H9 (cell line): ENCODE measurements at regions not wholly inside any gene's neighbourhood (a gene's known extent, or its start where the extent isn't known, plus 50 kb on each side); places are given as distances from the start of the nearest gene placed in this dataset.

ENCODE experiments used
- DNase-seq: peaks from one replicate; pipeline ENCODE4 v3.0.0-alpha.2; 2017
- H2AFZ ChIP-seq: one replicate; pipeline ENCODE4 v1.6.1; 2013; ENCODE audit warnings: mild to moderate bottlenecking, low read length, control low read depth, moderate library complexity
- H2AK5ac ChIP-seq: 2 replicates; pipeline ENCODE4 v1.6.1; 2013; ENCODE audit warnings: low read length, control low read depth, mixed read lengths; ENCODE audit not compliant: insufficient read length
- H2BK120ac ChIP-seq: one replicate; pipeline ENCODE4 v1.6.1; 2013; ENCODE audit warnings: low read depth, mild to moderate bottlenecking, low read length, control low read depth, inconsistent platforms; ENCODE audit not compliant: poor library complexity, severe bottlenecking
- H2BK12ac ChIP-seq: 2 replicates; pipeline ENCODE4 v1.6.1; 2013; ENCODE audit warnings: low read length, control low read depth, mixed read lengths, low read depth; ENCODE audit not compliant: insufficient read length
- H2BK15ac ChIP-seq: 2 replicates; pipeline ENCODE4 v1.6.1; 2013; ENCODE audit warnings: low read depth, low read length, control low read depth
- H2BK20ac ChIP-seq: one replicate; pipeline ENCODE4 v1.6.1; 2013; ENCODE audit warnings: low read depth, mild to moderate bottlenecking, low read length, control low read depth, inconsistent platforms; ENCODE audit not compliant: poor library complexity, severe bottlenecking
- H2BK5ac ChIP-seq: 2 replicates; pipeline ENCODE4 v1.6.1; 2013; ENCODE audit warnings: low read length, control low read depth, mixed read lengths; ENCODE audit not compliant: insufficient read length
- H3K14ac ChIP-seq: 2 replicates; pipeline ENCODE4 v1.6.1; 2013; ENCODE audit warnings: low read length, control low read depth; ENCODE audit not compliant: insufficient read depth
- H3K18ac ChIP-seq: 2 replicates; pipeline ENCODE4 v1.6.1; 2013; ENCODE audit warnings: low read depth, mild to moderate bottlenecking, mixed read lengths, low read length, control low read depth; ENCODE audit not compliant: insufficient read length
- H3K23ac ChIP-seq: 2 replicates; pipeline ENCODE4 v1.6.1; 2013; ENCODE audit warnings: low read length, control low read depth, mixed read lengths, low read depth; ENCODE audit not compliant: insufficient read length
- H3K23me2 ChIP-seq: 2 replicates; pipeline ENCODE4 v1.6.1; 2013; ENCODE audit warnings: low read depth, mild to moderate bottlenecking, mixed read lengths, low read length, control low read depth; ENCODE audit not compliant: insufficient read length, poor library complexity, severe bottlenecking
- H3K27ac ChIP-seq: 2 replicates; pipeline ENCODE4 v1.5.1; 2013; ENCODE audit warnings: low read length, control low read depth, mixed read lengths, low read depth; ENCODE audit not compliant: insufficient read length
- H3K27me3 ChIP-seq: 2 replicates; pipeline ENCODE4 v1.6.1; 2013; ENCODE audit warnings: low read length, control low read depth, inconsistent platforms; ENCODE audit not compliant: insufficient read depth
- H3K4ac ChIP-seq: 2 replicates; pipeline ENCODE4 v1.6.1; 2013; ENCODE audit warnings: low read depth, mild to moderate bottlenecking, control low read depth, inconsistent platforms, low read length, moderate library complexity
- H3K4me1 ChIP-seq: 2 replicates; pipeline ENCODE4 v1.6.1; 2013; ENCODE audit warnings: low read length, control low read depth, inconsistent platforms; ENCODE audit not compliant: insufficient read depth
- H3K4me2 ChIP-seq: 2 replicates; pipeline ENCODE4 v1.6.1; 2013; ENCODE audit warnings: low read length, control low read depth, mixed read lengths; ENCODE audit not compliant: insufficient read length, insufficient read depth
- H3K56ac ChIP-seq: 2 replicates; pipeline ENCODE4 v1.6.1; 2013; ENCODE audit warnings: low read depth, mild to moderate bottlenecking, mixed read lengths, low read length, control low read depth; ENCODE audit not compliant: insufficient read length
- H3K79me1 ChIP-seq: 2 replicates; pipeline ENCODE4 v1.6.1; 2013; ENCODE audit warnings: low read depth, mild to moderate bottlenecking, moderate library complexity, low read length, control low read depth, inconsistent platforms; ENCODE audit not compliant: insufficient read depth, poor library complexity, severe bottlenecking
- H3K79me2 ChIP-seq: 2 replicates; pipeline ENCODE4 v1.6.1; 2013; ENCODE audit warnings: low read length, control low read depth, inconsistent platforms; ENCODE audit not compliant: insufficient read depth
- H3K9ac ChIP-seq: 2 replicates; pipeline ENCODE4 v1.6.1; 2013; ENCODE audit warnings: low read length, control low read depth, mixed read lengths; ENCODE audit not compliant: insufficient read length; ENCODE audit errors: extremely low read depth
- H3K9me3 ChIP-seq: one replicate; pipeline ENCODE4 v1.6.1; 2013; ENCODE audit warnings: low read depth, low read length, inconsistent platforms; ENCODE audit not compliant: control insufficient read depth
- H3T11ph ChIP-seq: one replicate; pipeline ENCODE4 v1.6.1; 2013; ENCODE audit warnings: mild to moderate bottlenecking, low read length, control low read depth, inconsistent platforms
- H4K20me1 ChIP-seq: one replicate; pipeline ENCODE4 v1.6.1; 2013; ENCODE audit not compliant: control insufficient read depth, insufficient read length, insufficient read depth
- H4K5ac ChIP-seq: 2 replicates; pipeline ENCODE4 v1.6.1; 2013; ENCODE audit warnings: low read depth, mild to moderate bottlenecking, mixed read lengths, low read length, control low read depth; ENCODE audit not compliant: insufficient read length
- H4K8ac ChIP-seq: replicated peaks from 2 replicates; pipeline ENCODE4 v1.6.1; 2013; ENCODE audit warnings: low read length, control low read depth, mixed read lengths, low read depth; ENCODE audit not compliant: insufficient read length
- H4K91ac ChIP-seq: 2 replicates; pipeline ENCODE4 v1.6.1; 2013; ENCODE audit warnings: low read depth, mild to moderate bottlenecking, moderate library complexity, mixed read lengths, low read length, control low read depth; ENCODE audit not compliant: insufficient read length
- H3K27ac Mint-ChIP-seq, 3 experiments: 2 replicates in 2 of 3; 3 replicates in 1 of 3; pipeline ENCODE4 v1.8.0; 2020 to 2021; ENCODE audit warnings: mixed read lengths in 3 of 3, mild to moderate bottlenecking in 1 of 3, moderate library complexity in 1 of 3
- H3K27me3 Mint-ChIP-seq: 2 replicates; pipeline ENCODE4 v1.8.0; 2021; ENCODE audit warnings: low read depth, mild to moderate bottlenecking, moderate library complexity, mixed read lengths
- H3K36me3 Mint-ChIP-seq, 3 experiments: 2 replicates in 2 of 3; 3 replicates in 1 of 3; pipeline ENCODE4 v1.8.0; 2020 to 2021; ENCODE audit warnings: low read depth in 3 of 3, mixed read lengths in 3 of 3; ENCODE audit not compliant: insufficient read depth in 1 of 3
- H3K4me1 Mint-ChIP-seq, 2 experiments: 2 replicates each; pipeline ENCODE4 v1.8.0; 2020; ENCODE audit warnings: mixed read lengths in 2 of 2
- H3K4me3 Mint-ChIP-seq, 2 experiments: 2 replicates in 1 of 2; 3 replicates in 1 of 2; pipeline ENCODE4 v1.8.0; 2020 to 2021; ENCODE audit warnings: mild to moderate bottlenecking in 2 of 2, mixed read lengths in 2 of 2, moderate library complexity in 1 of 2
- H3K9me3 Mint-ChIP-seq, 2 experiments: 2 replicates in 1 of 2; 3 replicates in 1 of 2; pipeline ENCODE4 v1.8.0; 2020; ENCODE audit warnings: mild to moderate bottlenecking in 2 of 2, mixed read lengths in 2 of 2, moderate library complexity in 1 of 2
- CTCF ChIP-seq: fragments of 200-600 bp; sonication (generic); conservative IDR thresholded peaks from 3 replicates; pipeline ENCODE4 v1.8.0; 2021; ENCODE audit warnings: antibody characterized with exemption, mild to moderate bottlenecking
- WGBS: extraction: QIAGEN DNeasy Blood & Tissue Kit; methylation state at CpG from one replicate; pipeline ENCODE4 v1.1.7; 2013; ENCODE audit warnings: missing lambda C conversion rate, low lambda C conversion rate, mixed read lengths; ENCODE audit not compliant: insufficient read length; ENCODE audit errors: extremely low coverage; 5-methylcytosine and 5-hydroxymethylcytosine counted together

DNA sequence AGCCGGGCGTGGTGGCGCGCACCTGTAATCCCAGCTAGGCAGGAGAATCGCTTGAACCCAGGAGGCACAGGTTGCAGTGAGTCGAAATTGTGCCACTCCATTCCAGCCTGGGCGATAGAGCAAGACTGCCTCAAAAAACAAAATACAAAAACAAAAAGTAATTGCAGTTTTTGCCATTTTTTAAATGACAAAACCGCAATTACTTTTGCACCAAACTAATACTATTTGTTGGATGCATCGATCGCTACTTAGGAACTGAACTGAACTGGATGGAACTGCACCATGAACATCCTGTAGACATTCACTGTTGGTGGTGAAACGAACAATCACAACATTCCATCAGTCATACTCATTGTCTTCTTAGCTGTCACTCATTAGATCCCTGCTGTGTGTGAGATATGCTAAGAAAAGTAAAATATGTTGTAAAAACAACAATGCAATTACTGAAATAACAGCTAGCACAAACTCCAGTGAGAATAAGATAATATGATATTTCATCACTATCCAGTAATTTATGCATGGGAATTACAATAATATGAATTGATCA is 341.2 kb downstream of the ACTR3B start:
- Histone ChIP-seq H3K27me3 (no peaks in the 10 kb centered on the region), H3T11ph (no peak overlapping the region), H3K4ac (no peak overlapping the region), H3K56ac (no peak overlapping the region), H3K14ac (no peak overlapping the region), H4K8ac (no peak overlapping the region), H2BK120ac (no peak overlapping the region), H3K9me3 (no peaks in the 10 kb centered on the region), H4K20me1 (no peaks in the 10 kb centered on the region), H3K4me2 (no peak overlapping the region), H2BK20ac (no peak overlapping the region), H3K9ac (no peak overlapping the region), H4K5ac (no peak overlapping the region), H3K79me1 (no peaks in the 10 kb centered on the region), H2BK12ac (no peak overlapping the region), H3K79me2 (no peaks in the 10 kb centered on the region), H3K27ac (no peak overlapping the region), H2BK15ac (no peak overlapping the region), H3K23ac (no peak overlapping the region), H2AK5ac (no peak overlapping the region), H3K4me1 (no peaks in the 10 kb centered on the region; the same call in 1 of the 2 replicates), H3K23me2 (no peaks in the 10 kb centered on the region), H3K18ac (no peak overlapping the region), H4K91ac (no peak overlapping the region), H2BK5ac (no peak overlapping the region), H2AFZ (no peak overlapping the region)
- Mint-ChIP-seq H3K36me3 (peaks cover 0 to 3% (median 2%) of the 10 kb centered on the region in 3 experiments; a peak in 2 of 7 replicates), H3K27ac (no peak overlapping the region), H3K4me3 (no peak overlapping the region), H3K27me3 (peaks cover 3% of the 10 kb centered on the region; the same call in 1 of the 2 replicates), H3K4me1 (peaks cover 0 to 3% of the 10 kb centered on the region in 2 experiments; a peak in 1 of 4 replicates), H3K9me3 (peaks cover 4 to 7% of the 10 kb centered on the region in 2 experiments; a peak in 3 of 5 replicates)
- TF ChIP-seq CTCF, result no peak
- WGBS, result no CpG with 5 or more reads among the region's 11 CpGs
- DNase-seq, result no peak
